HepG2 (cell line): ENCODE measurements at regions not wholly inside any gene's neighbourhood (a gene's known extent, or its start where the extent isn't known, plus 50 kb on each side); places are given as distances from the start of the nearest gene placed in this dataset.

ENCODE experiments used
- ATAC-seq: fragments of 200-7000 bp; cut with Tn5 transposase; 3 replicates; pipeline ENCODE4 v1.9.1; 2020; ENCODE audit warnings: mild to moderate bottlenecking, moderate library complexity
- BruUV-seq: library from RNA; stranded (reverse); fragments of 400-500 nt; replicated peaks from 2 replicates; lab custom pipeline; 2021; lab: Mats Ljungman, UMichigan
- CTCF ChIA-PET: fragments of 300-600 bp; formaldehyde crosslinking; extraction: SDS; loops from one replicate; lab custom pipeline; 2021; ENCODE audit warnings: low total read pairs, inconsistent platforms, low intra/inter-chr PET ratio; lab: Yijun Ruan, JAX
- POLR2A ChIA-PET: fragments of 350-600 bp; sonication (Branson Sonifier 250); formaldehyde crosslinking; loops from one replicate; lab custom pipeline; 2020; ENCODE audit warnings: antibody characterized with exemption, inconsistent platforms; lab: Yijun Ruan, JAX
- DNase-seq: peaks from one replicate; pipeline ENCODE4 v3.0.0-alpha.2; 2015; ENCODE audit warnings: low spot score
- FAIRE-seq: peaks from 3 replicates; lab custom pipeline; 2011; peaks lifted over from hg19 to GRCh38; lab: Jason Lieb, UNC
- H2AFZ ChIP-seq: one replicate; pipeline ENCODE4 v1.6.1; 2011; ENCODE audit warnings: low read length, inconsistent platforms
- H3K27ac ChIP-seq: fragments of 300-600 bp; 3 replicates; pipeline ENCODE4 v1.8.0; 2011; ENCODE audit warnings: mixed run types, mild to moderate bottlenecking, mixed read lengths, low read length, inconsistent platforms; ENCODE audit not compliant: insufficient read depth; ENCODE audit errors: extremely low read length
- H3K27me3 ChIP-seq, 2 experiments: fragments of 200-600 bp in 1 of 2; 2 replicates in 1 of 2; 3 replicates in 1 of 2; pipeline versions ENCODE4 v1.6.0 to v1.8.0; 2011; ENCODE audit warnings: low read length in 2 of 2, mild to moderate bottlenecking in 2 of 2, moderate library complexity in 2 of 2, inconsistent platforms in 1 of 2; ENCODE audit not compliant: insufficient read depth in 2 of 2, control insufficient read depth in 1 of 2
- H3K36me3 ChIP-seq, 2 experiments: fragments of 200-600 bp in 1 of 2; replicated peaks in 1 of 2; 2 replicates in 1 of 2; 3 replicates in 1 of 2; pipeline versions ENCODE4 v1.5.1 to v1.8.0; 2011; ENCODE audit warnings: low read length in 2 of 2, inconsistent platforms in 1 of 2; ENCODE audit not compliant: insufficient read depth in 2 of 2, control insufficient read depth in 1 of 2
- H3K4me1 ChIP-seq: 2 replicates; pipeline ENCODE4 v1.5.1; 2012; ENCODE audit warnings: low read length, inconsistent platforms; ENCODE audit not compliant: insufficient read depth
- H3K4me2 ChIP-seq: 2 replicates; pipeline ENCODE4 v1.6.0; 2011; ENCODE audit warnings: low read depth, low read length, inconsistent platforms
- H3K4me3 ChIP-seq, 3 experiments: fragments of 200-600 bp in 1 of 3; sonication (generic), shearing (Covaris generic) in 1 of 3; replicated peaks in 1 of 3; 2 replicates each; pipeline ENCODE4 v1.5.1; 2011 to 2016; ENCODE audit warnings: low read length in 3 of 3, inconsistent platforms in 2 of 3, low read depth in 2 of 3, mild to moderate bottlenecking in 2 of 3, control low read depth in 1 of 3, mixed read lengths in 1 of 3; ENCODE audit not compliant: insufficient read depth in 1 of 3
- H3K79me2 ChIP-seq: one replicate; pipeline ENCODE4 v1.6.1; 2011; ENCODE audit warnings: low read length, inconsistent platforms; ENCODE audit not compliant: insufficient read depth
- H3K9ac ChIP-seq: 2 replicates; pipeline ENCODE4 v1.6.0; 2011; ENCODE audit warnings: mild to moderate bottlenecking, low read depth, low read length, inconsistent platforms; ENCODE audit not compliant: insufficient read depth
- H3K9me3 ChIP-seq: 2 replicates; pipeline ENCODE4 v1.5.1; 2012; ENCODE audit warnings: mild to moderate bottlenecking, low read length
- H4K20me1 ChIP-seq: 2 replicates; pipeline ENCODE4 v1.6.0; 2011; ENCODE audit warnings: inconsistent platforms, mild to moderate bottlenecking, low read length, moderate library complexity; ENCODE audit not compliant: insufficient read depth
- DPF2 ChIP-seq: sonication (generic); formaldehyde crosslinking; IDR thresholded peaks from 2 replicates; pipeline ENCODE4 v1.4.0; 2020; ENCODE audit warnings: mild to moderate bottlenecking, low read depth, missing genetic modification reagents, borderline replicate concordance
- ETS1 ChIP-seq: sonication (generic); formaldehyde crosslinking; IDR thresholded peaks from 2 replicates; pipeline ENCODE4 v1.4.0; 2020; ENCODE audit warnings: missing genetic modification reagents
- HCFC1 ChIP-seq: fragments of 150-350 bp; IDR thresholded peaks from 2 replicates; pipeline ENCODE4 v1.6.1; 2014; ENCODE audit warnings: low read depth, low read length
- IKZF1 ChIP-seq: fragments of 450-650 bp; IDR thresholded peaks from 2 replicates; pipeline ENCODE4 v1.7.1; 2016
- IRX3 ChIP-seq: sonication (generic); formaldehyde crosslinking; IDR thresholded peaks from 2 replicates; pipeline ENCODE4 v1.8.1; 2023; ENCODE audit warnings: mild to moderate bottlenecking, low read depth, missing genetic modification reagents, borderline replicate concordance
- KMT2B ChIP-seq: IDR thresholded peaks from 2 replicates; pipeline ENCODE4 v1.6.1; 2016; ENCODE audit warnings: missing genetic modification reagents, missing compliant biosample characterization
- MAFF ChIP-seq: IDR thresholded peaks from 2 replicates; pipeline ENCODE4 v1.6.1; 2011; ENCODE audit warnings: low read depth, low read length, improper control_type of control experiment
- MTERF4 ChIP-seq: sonication (generic); formaldehyde crosslinking; IDR thresholded peaks from 2 replicates; pipeline ENCODE4 v1.8.0; 2023; ENCODE audit warnings: mild to moderate bottlenecking, missing genetic modification reagents
- RERE ChIP-seq: IDR thresholded peaks from 2 replicates; pipeline ENCODE4 v1.6.1; 2016; ENCODE audit warnings: low read depth, missing genetic modification reagents, missing compliant biosample characterization
- ZC3H13 ChIP-seq: sonication (generic); formaldehyde crosslinking; IDR thresholded peaks from 2 replicates; pipeline ENCODE4 v1.8.1; 2023; ENCODE audit warnings: mild to moderate bottlenecking, missing genetic modification reagents, moderate library complexity
- ZKSCAN1 ChIP-seq: fragments of 150-350 bp; IDR thresholded peaks from 2 replicates; pipeline ENCODE4 v1.6.1; 2014; ENCODE audit warnings: low read length
- ZMYM3 ChIP-seq: sonication (generic); formaldehyde crosslinking; IDR thresholded peaks from 2 replicates; pipeline ENCODE4 v1.5.1; 2020; ENCODE audit warnings: mild to moderate bottlenecking, missing genetic modification reagents
- ZNF382 ChIP-seq: sonication (generic); formaldehyde crosslinking; IDR thresholded peaks from 2 replicates; pipeline ENCODE4 v1.5.0; 2020; ENCODE audit warnings: missing genetic modification reagents, mild to moderate bottlenecking, borderline replicate concordance
- ZNF572 ChIP-seq: sonication (generic); formaldehyde crosslinking; IDR thresholded peaks from 2 replicates; pipeline ENCODE4 v1.5.1; 2020; ENCODE audit warnings: mild to moderate bottlenecking, missing genetic modification reagents
- ZSCAN12 ChIP-seq: sonication (generic); formaldehyde crosslinking; IDR thresholded peaks from 2 replicates; pipeline ENCODE4 v1.9.0; 2021; ENCODE audit warnings: mild to moderate bottlenecking, missing genetic modification reagents
- ZSCAN22 ChIP-seq: sonication (generic); formaldehyde crosslinking; IDR thresholded peaks from 2 replicates; pipeline ENCODE4 v1.4.0; 2020; ENCODE audit warnings: mild to moderate bottlenecking, missing genetic modification reagents
- ZSCAN5A ChIP-seq: sonication (generic); formaldehyde crosslinking; IDR thresholded peaks from 2 replicates; pipeline ENCODE4 v1.8.0; 2022; ENCODE audit warnings: mild to moderate bottlenecking, missing genetic modification reagents, borderline replicate concordance
- WGBS: methylation state at CpG from one replicate; pipeline ENCODE4 v1.1.6; 2017; ENCODE audit warnings: low lambda C conversion rate; 5-methylcytosine and 5-hydroxymethylcytosine counted together
- in situ Hi-C: cut with HindIII; loops from 2 replicates; pipeline ENCODE4 v1.10.0; 2017; ENCODE audit warnings: low pct_unique_long_range_greater_than_20kb; ENCODE audit not compliant: extremely low pct_ligation_motif_present
- intact Hi-C: fragments of 100-400 bp; cut with micrococcal nuclease; formaldehyde crosslinking; loops from one replicate; pipeline ENCODE4 v1.10.0; 2022; ENCODE audit not compliant: unreplicated experiment

GRCh38 chr6:69465866-69466265 lies 330.9 kb downstream of the LMBRD1 start (continued):
- TF ChIP-seq MTERF4 (CRISPR knock-in tag), result no peak
- no peak for TF ChIP-seq HCFC1
- TF ChIP-seq ZSCAN12 (CRISPR knock-in tag), result no peak
- TF ChIP-seq DPF2 (CRISPR knock-in tag), result no peak
- TF ChIP-seq RERE, result no peak
- TF ChIP-seq ZC3H13 (CRISPR knock-in tag), result no peak
- no peak for TF ChIP-seq ZNF572 (CRISPR knock-in tag)

GRCh38 chr6:69456086-69456485 lies 340.7 kb downstream of the LMBRD1 start:
- 0% methylated on average over 3 of the region's 3 CpGs for WGBS
- Histone ChIP-seq H3K4me2 (no peak overlapping the region), H3K9me3 (no peaks in the 10 kb centered on the region), H3K36me3 (no peaks in the 10 kb centered on the region), H3K79me2 (no peaks in the 10 kb centered on the region), H4K20me1 (no peaks in the 10 kb centered on the region), H3K27me3 (no peaks in the 10 kb centered on the region), H3K4me1 (no peaks in the 10 kb centered on the region), H3K9ac (no peak overlapping the region), H3K27ac (no peak overlapping the region), H3K4me3 (no peak overlapping the region), H2AFZ (no peak overlapping the region)
- in situ Hi-C loops, result no loop called here
- intact Hi-C loops, result no loop called here
- no TSS peak for BruUV-seq
- DNase-seq (no peak), FAIRE-seq (no peak), ATAC-seq (no peak)
- POLR2A ChIA-PET, result no interaction called here
- CTCF ChIA-PET, result no interaction called here
- TF ChIP-seq KMT2B (CRISPR knock-in tag), result no peak
- no peak for TF ChIP-seq ZKSCAN1
- no peak for TF ChIP-seq ZSCAN22 (CRISPR knock-in tag)
- TF ChIP-seq ZNF382, result no peak
- no peak for TF ChIP-seq ZSCAN5A (CRISPR knock-in tag)
- TF ChIP-seq IRX3 (CRISPR knock-in tag), result no peak
- no peak for TF ChIP-seq ZMYM3 (CRISPR knock-in tag)
- TF ChIP-seq MAFF, result no peak
- TF ChIP-seq IKZF1, result no peak
- no peak for TF ChIP-seq ETS1 (CRISPR knock-in tag)
